ENCODE measurements at regions not wholly inside any gene's neighbourhood (a gene's known extent, or its start where the extent isn't known, plus 50 kb on each side); places are given as distances from the start of the nearest gene placed in this dataset.

DNA sequence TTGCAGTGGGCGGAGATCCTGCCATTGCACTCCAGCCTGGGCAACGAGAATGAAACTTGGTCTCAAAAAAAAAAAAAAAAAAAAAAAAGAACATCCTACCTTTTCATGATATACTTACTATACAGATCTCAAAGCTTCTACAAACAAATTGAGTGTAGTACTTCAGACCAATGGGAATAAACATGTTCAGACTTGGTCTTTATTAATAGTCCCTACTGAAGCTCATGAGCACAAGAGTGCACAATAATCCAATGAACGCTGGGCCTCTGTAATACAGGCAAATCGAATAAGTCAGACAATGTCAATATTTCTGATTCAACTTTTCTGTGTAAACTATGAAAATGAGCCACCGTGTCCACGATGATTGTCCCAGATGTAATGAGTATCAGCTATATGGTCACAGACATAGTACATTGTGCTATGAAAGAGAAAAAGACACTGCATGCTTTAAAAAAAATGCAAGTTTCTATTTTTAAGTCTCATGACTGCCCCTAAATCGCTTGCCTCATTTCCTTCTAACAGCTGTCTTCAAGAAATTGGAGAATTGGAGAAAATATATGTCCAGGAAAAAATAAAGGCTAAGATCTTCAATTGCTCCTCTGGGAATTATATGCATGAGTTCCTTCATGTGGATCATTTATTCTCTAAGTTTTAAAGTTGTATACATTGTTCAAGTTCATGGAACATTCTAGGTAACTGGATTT is 64.0 kb upstream of the CTTNBP2 start:
- H3K9me3 ChIP-seq (ENCODE audit: control insufficient read depth, low read depth, low read length), result no peaks in the 10 kb centered on the region
- TF ChIP-seq, protein P1, sequence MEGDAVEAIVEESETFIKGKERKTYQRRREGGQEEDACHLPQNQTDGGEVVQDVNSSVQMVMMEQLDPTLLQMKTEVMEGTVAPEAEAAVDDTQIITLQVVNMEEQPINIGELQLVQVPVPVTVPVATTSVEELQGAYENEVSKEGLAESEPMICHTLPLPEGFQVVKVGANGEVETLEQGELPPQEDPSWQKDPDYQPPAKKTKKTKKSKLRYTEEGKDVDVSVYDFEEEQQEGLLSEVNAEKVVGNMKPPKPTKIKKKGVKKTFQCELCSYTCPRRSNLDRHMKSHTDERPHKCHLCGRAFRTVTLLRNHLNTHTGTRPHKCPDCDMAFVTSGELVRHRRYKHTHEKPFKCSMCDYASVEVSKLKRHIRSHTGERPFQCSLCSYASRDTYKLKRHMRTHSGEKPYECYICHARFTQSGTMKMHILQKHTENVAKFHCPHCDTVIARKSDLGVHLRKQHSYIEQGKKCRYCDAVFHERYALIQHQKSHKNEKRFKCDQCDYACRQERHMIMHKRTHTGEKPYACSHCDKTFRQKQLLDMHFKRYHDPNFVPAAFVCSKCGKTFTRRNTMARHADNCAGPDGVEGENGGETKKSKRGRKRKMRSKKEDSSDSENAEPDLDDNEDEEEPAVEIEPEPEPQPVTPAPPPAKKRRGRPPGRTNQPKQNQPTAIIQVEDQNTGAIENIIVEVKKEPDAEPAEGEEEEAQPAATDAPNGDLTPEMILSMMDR (optimal IDR thresholded peaks at IDR 0.05 in 1 of 3, IDR thresholded peaks at IDR 0.05 in 1 of 3, conservative IDR thresholded peaks at IDR 0.05 in 1 of 3; ENCODE audit: extremely low read depth in 1 of 3, insufficient read depth in 2 of 3, low read length in 3 of 3), result no peak
- TF ChIP-seq EZH2 (IDR thresholded peaks at IDR 0.05; ENCODE audit: low read length), result no peak
- no peaks in the 10 kb centered on the region for H3K4me1 ChIP-seq (ENCODE audit: control insufficient read depth, extremely low read depth, insufficient read depth, low read length)
- dilution Hi-C loops (cut with MboI; ENCODE audit: extremely low pct_ligation_motif_present, low sequenced_read_pairs), result no loop called here
- H3K4me3 ChIP-seq (ENCODE audit: control insufficient read depth in 2 of 3, extremely low read depth in 1 of 3, insufficient read depth in 2 of 3, low read depth in 1 of 3, low read length in 3 of 3), result no peak overlapping the region
- no peaks in the 10 kb centered on the region for H3K36me3 ChIP-seq (ENCODE audit: control insufficient read depth in 2 of 2, extremely low read depth in 1 of 2, insufficient read depth in 2 of 2, low read length in 2 of 2)
- no peak for DNase-seq (ENCODE audit: low read depth, low spot score)
- no peak for FAIRE-seq
- no peaks in the 10 kb centered on the region for H4K20me1 ChIP-seq (ENCODE audit: control insufficient read depth, extremely low read depth, insufficient read depth, low read length)
- no peaks in the 10 kb centered on the region for H3K79me2 ChIP-seq (ENCODE audit: control insufficient read depth, insufficient read depth, low read length)
- H3K4me2 ChIP-seq (ENCODE audit: control insufficient read depth, extremely low read depth, insufficient read depth, low read depth, low read length), result no peak overlapping the region
- no peak overlapping the region for H3K27ac ChIP-seq (ENCODE audit: control insufficient read depth, insufficient read depth, low read length)
- no peaks in the 10 kb centered on the region for H3K27me3 ChIP-seq (ENCODE audit: control insufficient read depth, extremely low read depth, insufficient read depth, low read length)
- no peak overlapping the region for H2AFZ ChIP-seq (ENCODE audit: control insufficient read depth, low read length)
- no peak overlapping the region for H3K9ac ChIP-seq (ENCODE audit: control insufficient read depth, extremely low read depth, insufficient read depth, low read length)
- no peaks in the 10 kb centered on the region for H3K9me1 ChIP-seq (ENCODE audit: control insufficient read depth, extremely low read depth, insufficient read depth, low read length)

DNA sequence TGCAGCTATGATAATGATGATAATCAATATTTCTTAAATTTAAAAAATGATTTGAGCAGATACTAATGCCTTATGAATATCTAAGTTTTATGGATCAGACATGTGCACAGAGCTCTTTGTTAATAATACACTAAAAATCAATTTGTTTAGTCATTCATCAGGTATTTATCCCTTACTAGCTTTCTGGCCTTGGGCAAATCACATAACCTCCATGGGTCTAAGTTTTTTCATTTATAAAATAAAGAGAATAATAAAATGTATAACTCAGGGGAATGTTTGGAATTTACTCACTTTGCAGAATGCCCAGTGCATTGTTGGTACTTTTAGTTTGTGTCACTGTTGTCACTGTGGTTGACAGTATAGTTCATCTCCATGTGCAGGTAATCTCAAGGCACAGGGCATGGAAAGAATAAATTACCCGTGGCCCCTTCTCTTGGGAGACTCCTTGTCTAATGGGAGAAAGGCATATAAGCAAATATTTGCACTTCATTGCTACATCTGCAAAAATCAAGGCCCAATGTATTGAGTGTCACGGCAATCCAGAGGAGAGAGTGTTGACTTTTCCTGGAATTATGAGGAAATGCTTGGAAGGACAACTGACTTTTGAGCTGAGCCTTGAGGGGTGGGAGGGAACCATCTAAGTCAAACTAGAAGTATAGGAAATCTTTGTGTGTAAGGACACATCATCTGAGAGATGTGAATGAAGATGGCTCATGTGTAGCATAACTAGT is 64.7 kb upstream of the CTTNBP2 start:
- Histone ChIP-seq H3K9me1 (ENCODE audit: control insufficient read depth, extremely low read depth, insufficient read depth, low read length) (no peaks in the 10 kb centered on the region), H2AFZ (ENCODE audit: control insufficient read depth, low read length) (no peak overlapping the region), H3K4me2 (ENCODE audit: control insufficient read depth, extremely low read depth, insufficient read depth, low read depth, low read length) (no peak overlapping the region), H3K79me2 (ENCODE audit: control insufficient read depth, insufficient read depth, low read length) (no peaks in the 10 kb centered on the region), H3K27me3 (ENCODE audit: control insufficient read depth, extremely low read depth, insufficient read depth, low read length) (no peaks in the 10 kb centered on the region), H3K9ac (ENCODE audit: control insufficient read depth, extremely low read depth, insufficient read depth, low read length) (no peak overlapping the region), H4K20me1 (ENCODE audit: control insufficient read depth, extremely low read depth, insufficient read depth, low read length) (no peaks in the 10 kb centered on the region), H3K36me3 (ENCODE audit: control insufficient read depth in 2 of 2, extremely low read depth in 1 of 2, insufficient read depth in 2 of 2, low read length in 2 of 2) (no peaks in the 10 kb centered on the region), H3K27ac (ENCODE audit: control insufficient read depth, insufficient read depth, low read length) (no peak overlapping the region), H3K4me1 (ENCODE audit: control insufficient read depth, extremely low read depth, insufficient read depth, low read length) (no peaks in the 10 kb centered on the region), H3K9me3 (ENCODE audit: control insufficient read depth, low read depth, low read length) (no peaks in the 10 kb centered on the region), H3K4me3 (ENCODE audit: control insufficient read depth in 2 of 3, extremely low read depth in 1 of 3, insufficient read depth in 2 of 3, low read depth in 1 of 3, low read length in 3 of 3) (no peak overlapping the region)
- DNase-seq (ENCODE audit: low read depth, low spot score) (no peak), FAIRE-seq (peak; percentile 5)
- dilution Hi-C loops (cut with MboI; ENCODE audit: extremely low pct_ligation_motif_present, low sequenced_read_pairs), result no loop called here
- TF ChIP-seq, protein P1 (optimal IDR thresholded peaks at IDR 0.05 in 1 of 3, IDR thresholded peaks at IDR 0.05 in 1 of 3, conservative IDR thresholded peaks at IDR 0.05 in 1 of 3; ENCODE audit: extremely low read depth in 1 of 3, insufficient read depth in 2 of 3, low read length in 3 of 3), result no peak
- TF ChIP-seq EZH2 (IDR thresholded peaks at IDR 0.05; ENCODE audit: low read length), result no peak

All from keratinocyte (primary cell).